Pulmonary artery endothelial cell (primary cell): ENCODE measurements at regions not wholly inside any gene's neighbourhood (a gene's known extent, or its start where the extent isn't known, plus 50 kb on each side); places are given as distances from the start of the nearest gene placed in this dataset.
"Not testable (repeated sequence)": the region's sequence is repeated elsewhere in the genome, so short reads cannot be mapped to it uniquely, and the experiment has no call there.

Source experiments
- DNase-seq: peaks from one replicate; pipeline ENCODE4 v3.0.0-alpha.2; 2011; ENCODE audit warnings: low read depth, low spot score

- peak; percentile 49 for DNase-seq
Measured at GRCh38 chr7:142568435-142569097, 180.7 kb upstream of the PRSS1 start.

GRCh38 chr7:142567201-142568075, 181.8 kb upstream of the PRSS1 start:
- DNase-seq: no peak

GRCh38 chr7:142566271-142566670, 183.0 kb upstream of the PRSS1 start:
- no peak for DNase-seq

- not testable (repeated sequence) for DNase-seq
Measured at GRCh38 chr7:142564125-142564524, 185.1 kb upstream of the PRSS1 start.

GRCh38 chr7:142563470-142563869, 185.8 kb upstream of the PRSS1 start:
- DNase-seq: no peak

GRCh38 chr7:142562688-142563087, 186.6 kb upstream of the PRSS1 start:
- no peak for DNase-seq

GRCh38 chr7:142561396-142561795, 187.9 kb upstream of the PRSS1 start:
- DNase-seq: not testable (repeated sequence)

- DNase-seq: not testable (repeated sequence)
Measured at GRCh38 chr7:142560770-142561169, 188.5 kb upstream of the PRSS1 start.

GRCh38 chr7:142560166-142560565, 189.1 kb upstream of the PRSS1 start:
- DNase-seq: no peak

- DNase-seq: no peak
Measured at GRCh38 chr7:142557971-142558582, 191.2 kb upstream of the PRSS1 start.

GRCh38 chr7:142556740-142557139, 192.5 kb upstream of the PRSS1 start:
- peak; percentile 75 for DNase-seq

- DNase-seq: no peak
Measured at GRCh38 chr7:142554560-142555532, 194.4 kb upstream of the PRSS1 start.

- DNase-seq: no peak
Measured at GRCh38 chr7:142553216-142553615, 196.1 kb upstream of the PRSS1 start.

- DNase-seq: no peak
Measured at GRCh38 chr7:142548978-142549377, 200.3 kb upstream of the PRSS1 start.

- no peak for DNase-seq
Measured at GRCh38 chr7:142546452-142546851, 202.8 kb upstream of the PRSS1 start.

- DNase-seq: no peak
Measured at GRCh38 chr7:142542942-142543341, 206.3 kb upstream of the PRSS1 start.

GRCh38 chr7:142542105-142542504, 207.2 kb upstream of the PRSS1 start:
- no peak for DNase-seq

- DNase-seq: no peak
Measured at GRCh38 chr7:142540371-142540770, 208.9 kb upstream of the PRSS1 start.

- no peak for DNase-seq
Measured at GRCh38 chr7:142539901-142540300, 209.4 kb upstream of the PRSS1 start.

- no peak for DNase-seq
Measured at GRCh38 chr7:142537760-142538159, 211.5 kb upstream of the PRSS1 start.

GRCh38 chr7:142535123-142535779, 214.0 kb upstream of the PRSS1 start:
- peak; percentile 45 for DNase-seq
